ENCODE measurements at regions not wholly inside any gene's neighbourhood (a gene's known extent, or its start where the extent isn't known, plus 50 kb on each side); places are given as distances from the start of the nearest gene placed in this dataset.
"Not testable (repeated sequence)": the region's sequence is repeated elsewhere in the genome, so short reads cannot be mapped to it uniquely, and the experiment has no call there.

DNA sequence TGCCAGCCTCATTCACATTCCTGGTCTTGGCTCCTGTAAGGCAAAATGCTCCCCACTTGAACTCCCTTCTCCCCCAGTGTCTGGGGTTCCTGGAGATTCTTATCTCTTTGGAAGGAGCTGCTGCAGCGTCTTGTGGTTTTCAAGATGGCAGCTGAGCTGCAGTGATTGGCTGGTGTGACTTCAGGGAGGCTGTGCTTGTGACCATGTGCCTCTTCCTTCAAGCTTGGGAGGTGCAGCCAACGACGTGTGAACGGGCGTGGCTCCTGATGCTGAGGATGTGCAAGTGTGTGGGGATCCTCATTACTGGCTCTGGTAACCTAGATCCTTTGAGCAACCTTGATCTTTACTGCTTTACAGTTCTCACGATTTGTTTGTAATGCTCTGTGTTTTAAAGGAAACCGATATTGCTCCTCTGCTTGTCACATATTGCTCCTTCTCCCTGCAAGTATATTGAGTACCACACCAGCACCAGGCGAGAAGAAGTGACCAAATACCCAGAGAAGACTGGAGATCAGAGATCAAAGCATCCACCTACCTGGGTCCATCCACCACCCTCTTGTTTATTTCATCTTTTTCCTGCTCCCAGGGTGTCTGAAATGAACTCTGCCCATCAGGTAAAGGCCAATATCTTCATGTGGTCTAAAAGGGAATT is 208.5 kb downstream of the FGF9 start:
- DNase-seq (ENCODE audit: low read depth), result no peak

DNA sequence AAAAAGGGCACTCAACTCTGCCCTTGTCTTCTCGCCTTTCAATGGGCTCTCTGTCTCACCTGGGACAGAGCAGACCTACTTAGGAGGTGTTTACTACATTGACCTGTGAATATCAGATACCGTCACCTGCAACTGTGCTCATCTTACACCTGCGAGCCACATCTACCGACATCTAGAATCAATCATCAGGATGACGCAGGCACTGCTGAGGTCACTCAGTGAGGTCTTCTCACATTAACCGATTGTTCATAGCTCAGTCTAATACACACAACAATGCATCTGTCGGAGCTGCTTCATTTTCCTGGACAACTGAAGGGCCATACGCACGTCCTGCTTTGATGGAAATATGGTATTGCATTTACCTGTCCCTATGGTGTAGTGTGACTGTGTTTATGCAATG is 211.9 kb downstream of the FGF9 start:
- no peak for DNase-seq (ENCODE audit: low read depth)

DNA sequence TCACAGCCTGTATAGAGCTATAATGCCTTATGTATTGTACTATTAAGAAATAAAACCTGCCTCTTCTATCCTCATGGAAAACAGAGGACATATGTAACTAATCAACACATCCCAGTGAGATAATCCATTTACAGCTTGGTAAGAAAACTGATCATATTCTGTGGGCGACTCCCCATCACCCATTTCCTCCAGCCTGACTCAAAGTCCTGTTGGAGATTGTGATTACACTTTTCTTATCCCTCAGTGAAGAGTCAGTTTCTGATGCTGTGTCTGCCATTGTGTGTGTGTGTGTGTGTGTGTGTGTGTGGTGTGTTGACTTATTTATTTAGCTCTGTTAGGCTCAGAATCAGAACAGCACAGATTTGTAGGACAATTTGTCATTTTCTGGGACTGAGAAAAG is 212.8 kb downstream of the FGF9 start:
- DNase-seq (ENCODE audit: low read depth), result no peak

DNA sequence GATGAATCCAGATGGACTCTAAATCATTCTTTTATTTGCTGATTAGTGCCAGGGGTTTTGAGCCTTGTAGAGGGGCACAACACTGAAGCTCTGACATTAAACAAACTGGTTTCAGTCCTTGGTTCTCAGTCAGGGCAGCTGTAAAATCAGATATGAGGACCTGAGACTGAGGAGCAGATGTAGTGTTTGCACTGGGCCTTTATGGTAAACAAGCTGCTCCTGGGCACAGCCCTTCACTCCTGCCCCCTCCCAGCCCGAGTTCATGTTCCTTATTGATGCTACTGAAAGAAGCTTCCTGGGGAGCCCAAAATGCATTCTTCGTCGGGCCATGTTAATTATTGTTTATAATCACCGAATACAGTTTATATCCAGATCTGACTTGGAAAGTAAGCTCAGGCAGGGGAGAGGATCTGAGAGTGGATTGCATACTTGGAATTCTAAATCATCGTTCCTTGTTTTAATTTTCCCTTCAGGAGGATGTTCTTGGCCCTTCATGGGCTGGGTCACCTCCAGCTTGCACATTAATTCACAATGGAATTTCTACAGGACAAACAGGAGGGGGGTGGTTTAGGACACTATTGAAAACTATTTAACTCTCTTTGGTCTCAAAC is 213.5 kb downstream of the FGF9 start:
- DNase-seq (ENCODE audit: low read depth), result no peak

DNA sequence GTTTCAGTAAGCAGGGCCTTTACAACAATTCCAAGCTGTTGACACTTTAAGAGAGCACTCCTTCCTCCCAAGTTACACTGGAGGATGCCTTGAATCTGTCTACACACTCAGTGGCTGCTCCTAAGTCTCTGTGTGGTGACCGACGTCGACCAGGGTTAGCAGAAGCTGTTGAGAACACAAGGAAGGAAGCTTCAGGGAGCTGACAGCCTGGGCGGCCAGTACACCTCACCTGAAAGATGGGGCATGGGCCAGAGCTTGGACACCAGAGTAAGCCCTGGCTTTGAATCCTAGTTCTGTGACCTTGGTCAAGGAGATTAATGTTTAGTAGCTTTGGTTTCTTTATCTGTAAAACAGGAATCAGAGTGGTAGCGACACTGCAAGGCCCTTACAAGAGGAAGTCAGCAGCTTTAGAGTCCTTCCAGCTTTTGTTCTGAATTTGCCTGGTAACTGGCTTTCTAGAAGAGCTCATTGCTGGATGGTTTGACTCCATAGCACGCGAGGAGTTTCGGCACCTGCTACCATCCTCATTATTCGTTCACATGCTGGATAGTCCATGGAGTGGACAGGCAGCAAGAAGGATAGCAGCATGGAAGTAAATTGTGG is 214.2 kb downstream of the FGF9 start:
- no peak for DNase-seq (ENCODE audit: low read depth)

DNA sequence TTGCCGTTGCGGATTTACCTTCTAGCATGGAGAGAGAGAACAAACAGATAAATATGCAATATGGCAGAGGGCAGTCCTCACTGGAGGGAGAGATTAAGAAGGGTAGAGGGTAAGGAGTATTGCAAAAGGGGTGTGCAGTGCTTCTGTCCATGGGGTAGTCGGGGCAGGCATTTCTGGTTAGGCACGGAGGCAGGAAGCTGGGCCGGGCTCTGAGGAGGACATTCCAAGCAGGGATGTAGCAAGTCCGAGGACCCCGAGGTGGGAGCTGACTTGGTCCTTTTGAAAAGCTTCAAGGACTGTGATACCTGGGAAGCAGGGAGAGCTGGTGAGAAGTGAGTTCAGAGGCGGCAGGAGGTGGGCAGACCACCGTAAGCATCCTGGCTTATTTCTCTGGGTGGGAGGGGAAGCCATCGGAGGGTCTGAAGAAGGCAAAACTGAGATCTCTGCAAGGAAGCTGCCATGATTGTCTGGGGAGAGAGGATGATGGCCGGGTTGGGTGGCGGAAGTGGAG is 214.9 kb downstream of the FGF9 start:
- no peak for DNase-seq (ENCODE audit: low read depth)

DNA sequence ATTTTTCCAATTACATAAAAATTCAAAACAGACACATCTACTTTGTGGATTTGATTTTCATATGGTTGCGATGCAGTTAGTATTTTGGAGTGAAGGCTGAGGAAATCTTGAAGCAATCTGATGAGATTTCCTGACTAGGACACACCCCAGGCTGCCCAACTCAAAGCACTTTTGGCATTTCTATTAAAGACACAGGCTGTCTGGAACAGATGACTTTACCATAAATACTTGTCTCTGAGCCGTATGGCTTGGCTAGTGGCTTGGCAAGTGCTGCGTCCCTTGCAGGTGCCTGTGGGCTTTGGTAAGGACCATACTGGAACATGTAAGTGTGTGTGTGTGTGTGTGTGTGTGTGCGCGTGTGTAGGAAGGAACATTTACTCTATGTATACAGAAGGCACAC is 218.8 kb downstream of the FGF9 start:
- no peak for DNase-seq (ENCODE audit: low read depth)

DNA sequence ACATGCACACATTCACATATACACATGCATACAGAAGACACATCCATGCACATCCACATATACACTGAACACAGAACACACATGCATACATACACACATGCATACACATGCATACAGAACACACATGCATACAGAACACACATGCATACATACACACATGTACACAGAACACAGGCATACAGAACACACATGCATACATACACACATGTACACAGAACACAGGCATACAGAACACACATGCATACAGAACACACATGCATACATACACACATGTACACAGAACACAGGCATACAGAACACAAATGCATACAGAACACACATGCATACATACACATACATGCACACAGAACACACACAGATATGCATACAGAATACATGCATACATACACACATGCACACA is 219.3 kb downstream of the FGF9 start:
- DNase-seq (ENCODE audit: low read depth), result not testable (repeated sequence)

DNA sequence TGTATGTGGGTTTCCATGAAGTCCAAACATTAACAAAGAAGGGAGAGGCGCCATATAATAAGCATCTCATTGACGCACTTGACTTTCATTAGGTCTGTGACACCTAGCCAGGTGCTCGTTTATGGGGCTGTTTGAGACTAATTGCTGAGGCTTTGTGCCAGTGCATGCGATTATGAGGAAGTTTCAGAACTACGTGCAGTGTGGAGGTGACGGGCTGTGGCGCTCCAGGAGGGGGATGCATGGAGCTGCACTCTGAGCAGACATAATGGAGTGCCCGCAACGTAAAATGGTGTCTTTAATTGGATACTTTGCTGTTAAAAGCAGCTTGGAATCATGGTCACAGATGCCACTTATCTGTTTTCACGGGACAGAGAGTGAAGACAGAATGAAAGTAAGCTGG is 223.2 kb downstream of the FGF9 start:
- no peak for DNase-seq (ENCODE audit: low read depth)

DNA sequence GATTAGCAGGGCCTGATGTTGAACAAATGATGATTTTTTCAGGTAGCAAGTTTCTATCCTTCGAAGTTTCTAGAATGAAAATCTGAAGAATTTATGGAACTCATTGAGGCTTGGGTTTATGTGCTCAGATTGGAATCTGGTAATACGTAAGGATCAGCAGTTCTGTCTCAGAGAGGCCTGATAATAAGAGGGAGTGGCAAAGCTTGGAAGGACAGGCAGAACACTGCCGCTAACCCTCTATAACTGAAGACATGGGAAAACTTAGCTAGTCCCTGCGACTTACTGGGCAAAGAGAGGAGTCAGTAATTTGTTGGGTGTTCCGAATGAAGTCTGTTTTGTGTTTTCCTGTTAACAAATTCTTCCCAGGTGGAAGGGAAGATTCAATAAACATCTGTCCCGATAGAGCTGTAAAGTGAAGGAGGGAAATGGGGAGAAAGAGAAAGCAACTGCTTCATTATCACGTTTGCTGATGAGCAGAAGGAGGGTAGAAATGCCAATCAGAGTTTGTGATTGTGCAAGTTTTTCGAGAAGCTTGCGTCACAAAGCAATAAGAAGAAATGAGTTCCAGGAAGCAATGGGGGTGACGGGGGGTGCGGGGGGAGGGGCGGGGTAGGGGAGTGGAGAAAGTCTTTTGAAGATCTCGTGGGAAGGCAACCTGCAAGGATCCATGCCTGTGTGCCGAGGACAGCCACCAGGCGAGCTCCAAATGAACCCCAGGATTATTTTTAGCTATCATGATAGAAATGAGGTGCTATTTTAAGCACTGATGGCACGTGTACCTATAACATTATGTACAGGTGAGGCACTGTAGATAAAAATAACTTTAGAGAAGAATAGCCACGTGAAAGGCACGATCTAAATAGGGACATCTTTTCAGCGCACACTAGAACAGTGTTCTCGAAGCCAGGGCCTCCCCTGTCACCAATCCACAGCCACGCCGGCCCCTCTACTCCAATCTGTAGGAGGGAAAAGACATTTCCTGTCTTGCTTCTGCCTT is 224.1 kb downstream of the FGF9 start:
- DNase-seq (ENCODE audit: low read depth), result no peak

DNA sequence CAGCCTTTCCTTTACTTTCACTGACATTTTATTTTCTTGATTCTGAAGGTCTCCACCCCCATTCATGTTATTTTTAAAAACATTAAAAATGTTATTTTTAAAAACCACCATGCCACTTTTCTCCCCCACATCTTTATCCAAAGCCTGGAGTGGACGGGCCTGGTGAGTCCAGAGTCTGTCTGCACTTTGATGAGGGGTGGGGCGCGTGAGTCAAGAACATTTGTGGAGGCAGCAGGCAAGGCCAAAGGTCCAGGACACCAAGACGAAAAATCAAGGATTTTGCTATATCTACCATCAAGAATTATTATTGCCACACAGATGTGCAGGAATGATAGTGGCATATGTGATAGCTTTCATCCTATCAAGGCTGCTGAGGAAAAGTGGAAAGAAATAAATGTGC is 224.9 kb downstream of the FGF9 start:
- DNase-seq (ENCODE audit: low read depth), result no peak

DNA sequence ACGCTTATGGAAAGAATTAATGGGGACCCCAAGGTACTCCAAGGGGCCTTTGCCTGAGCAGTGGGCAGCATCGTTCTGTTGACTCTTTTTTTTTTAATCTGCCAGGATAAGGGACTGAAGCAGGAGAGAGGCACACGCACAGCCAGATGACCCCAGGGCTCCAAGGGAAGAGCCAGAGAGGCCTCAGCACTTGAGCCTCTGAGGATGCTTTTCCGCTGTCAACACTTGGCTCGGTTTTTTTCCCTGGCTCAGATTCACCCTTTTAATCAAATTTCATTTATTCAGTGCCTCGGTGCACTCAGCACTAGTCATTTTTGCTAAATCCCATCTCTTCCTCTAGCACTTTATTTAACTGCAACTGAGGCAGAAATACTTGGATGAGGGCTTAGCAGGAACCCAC is 226.3 kb downstream of the FGF9 start:
- DNase-seq (ENCODE audit: low read depth), result no peak

DNA sequence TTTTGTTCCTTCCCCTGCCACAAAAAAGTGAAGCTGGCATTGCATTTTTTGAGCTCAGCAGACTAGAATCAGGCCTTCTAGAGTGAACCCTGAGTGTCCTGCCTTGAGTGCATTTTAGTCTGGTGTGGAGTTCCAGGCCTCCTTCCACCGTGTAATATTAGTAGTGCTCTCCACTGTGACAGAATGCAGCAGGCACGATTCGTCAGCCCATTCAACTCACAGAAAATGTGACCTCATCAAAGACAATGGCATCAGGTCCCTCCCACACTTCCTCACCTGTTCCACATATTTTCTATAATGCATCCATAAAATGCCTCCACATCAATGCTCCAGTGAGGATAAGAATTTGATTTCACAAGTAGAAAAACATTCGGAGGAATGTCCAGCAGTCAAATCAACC is 227.6 kb downstream of the FGF9 start:
- DNase-seq (ENCODE audit: low read depth), result no peak

DNA sequence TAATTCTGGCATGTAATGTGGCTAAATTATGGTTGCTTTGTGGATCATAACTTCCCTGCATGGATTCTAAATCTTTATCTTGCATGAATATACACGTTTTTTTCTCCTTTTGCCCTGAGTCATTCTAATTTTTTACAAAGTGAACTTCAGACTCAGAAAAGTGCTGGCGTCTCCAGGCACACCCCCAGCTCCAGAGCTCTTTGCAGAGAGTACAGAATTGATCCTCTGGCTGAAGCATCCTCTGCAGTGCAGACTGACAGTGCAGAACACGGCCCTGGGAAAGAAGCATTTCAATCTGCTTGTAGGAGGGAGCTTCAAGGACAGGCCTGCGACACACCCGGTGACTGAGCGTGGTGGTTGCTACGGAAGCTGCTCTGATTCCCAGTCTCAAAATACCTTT is 228.1 kb downstream of the FGF9 start:
- no peak for DNase-seq (ENCODE audit: low read depth)

DNA sequence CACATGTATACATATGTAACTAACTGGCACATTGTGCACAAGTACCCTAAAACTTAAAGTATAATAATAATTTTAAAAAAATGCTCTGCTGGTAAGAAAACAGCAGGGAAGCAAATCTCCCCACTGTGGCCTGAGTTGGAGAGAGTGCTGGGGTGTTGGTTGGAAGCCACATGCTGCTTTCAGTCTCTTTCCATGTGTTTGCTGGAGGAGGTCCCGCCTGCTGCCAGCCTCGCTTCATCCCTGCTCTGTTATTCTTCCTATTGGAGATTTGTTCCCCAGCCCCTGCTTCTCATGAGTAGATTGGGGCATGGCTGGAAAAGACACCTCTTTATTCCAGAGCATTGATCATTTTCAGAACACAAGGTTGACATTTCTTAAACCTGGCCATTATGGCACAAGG is 230.5 kb downstream of the FGF9 start:
- no peak for DNase-seq (ENCODE audit: low read depth)

DNA sequence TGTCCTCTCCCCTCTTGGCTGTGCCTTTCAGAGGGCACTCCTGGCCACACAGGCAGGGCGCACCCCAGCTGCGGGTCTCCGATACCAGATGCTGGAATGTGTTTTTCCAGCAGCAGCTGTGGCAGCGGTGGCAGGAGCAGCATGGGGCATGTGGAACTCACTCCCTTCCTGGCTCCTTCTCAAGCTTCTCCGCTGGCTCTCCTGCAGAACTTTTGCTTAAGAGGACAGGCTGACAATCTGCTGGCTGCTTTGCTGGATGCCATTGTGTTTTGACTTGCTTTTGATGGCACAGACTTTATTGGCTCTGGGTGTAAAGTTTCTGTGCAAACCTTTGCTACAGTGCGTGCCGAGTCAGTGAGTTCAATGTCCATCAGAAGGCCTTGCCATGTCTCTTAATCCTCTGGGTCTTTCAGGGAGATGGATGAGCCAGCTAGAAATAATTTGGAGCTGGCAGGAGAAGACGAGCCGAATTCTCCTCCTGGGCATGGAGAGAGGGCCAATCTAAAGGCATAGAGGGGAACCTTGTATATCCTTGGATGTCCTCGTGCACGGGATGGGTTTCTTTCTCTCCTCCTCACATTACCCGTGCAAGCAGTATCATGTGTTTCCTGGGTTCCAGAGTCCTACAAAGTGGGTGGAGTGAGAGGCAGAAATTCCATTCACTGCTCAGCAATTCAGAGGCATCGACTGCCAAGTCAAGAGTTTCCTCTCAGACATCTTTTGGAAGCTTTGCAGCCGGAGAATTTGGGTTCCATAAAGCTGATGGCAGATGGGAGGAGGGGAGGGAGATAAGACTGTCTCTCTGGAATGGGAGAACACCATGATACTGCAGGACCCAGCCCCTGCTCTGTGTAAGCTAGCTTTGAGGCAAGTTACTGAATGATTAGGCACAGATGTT is 231.2 kb downstream of the FGF9 start:
- DNase-seq (ENCODE audit: low read depth), result peak; percentile 17

DNA sequence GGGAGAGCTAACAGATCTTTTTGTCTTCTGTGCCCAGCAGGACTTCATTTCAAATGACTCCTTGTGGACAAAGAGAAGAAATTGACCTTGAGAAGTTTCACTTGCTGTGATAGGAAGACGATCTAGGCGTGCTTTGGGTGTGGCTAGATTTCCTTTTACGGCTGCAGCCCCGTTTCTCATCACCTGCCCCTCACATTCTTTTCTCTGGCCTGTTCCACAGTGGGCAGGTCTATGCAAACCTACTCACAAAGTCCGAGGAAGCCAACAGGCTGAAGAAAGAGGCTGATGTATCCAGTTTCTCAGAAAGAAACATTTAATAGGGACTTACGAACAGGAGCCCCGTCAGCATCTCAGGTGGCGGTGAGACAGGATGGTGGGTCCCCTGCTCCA is 231.8 kb downstream of the FGF9 start:
- DNase-seq (ENCODE audit: low read depth), result no peak

DNA sequence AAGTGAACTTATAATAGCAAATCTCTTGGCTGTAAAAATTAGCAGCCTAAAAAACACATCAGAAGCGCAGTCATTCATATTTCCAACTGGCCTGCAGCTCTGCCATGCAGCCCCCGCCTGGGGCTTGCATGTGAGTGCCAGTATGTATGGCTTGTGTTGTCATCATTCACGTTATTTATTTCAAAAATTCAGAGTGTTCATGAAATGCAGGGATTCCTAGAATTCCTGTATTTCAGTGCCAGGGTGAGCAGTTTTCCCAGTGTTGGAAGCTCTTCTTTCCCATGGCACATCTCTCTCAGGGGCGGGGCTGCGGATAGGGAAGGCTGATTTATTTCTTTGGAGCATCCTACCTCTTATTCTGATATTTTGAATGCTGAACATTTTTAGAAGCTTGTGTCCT is 234.6 kb downstream of the FGF9 start:
- DNase-seq (ENCODE audit: low read depth), result no peak

DNA sequence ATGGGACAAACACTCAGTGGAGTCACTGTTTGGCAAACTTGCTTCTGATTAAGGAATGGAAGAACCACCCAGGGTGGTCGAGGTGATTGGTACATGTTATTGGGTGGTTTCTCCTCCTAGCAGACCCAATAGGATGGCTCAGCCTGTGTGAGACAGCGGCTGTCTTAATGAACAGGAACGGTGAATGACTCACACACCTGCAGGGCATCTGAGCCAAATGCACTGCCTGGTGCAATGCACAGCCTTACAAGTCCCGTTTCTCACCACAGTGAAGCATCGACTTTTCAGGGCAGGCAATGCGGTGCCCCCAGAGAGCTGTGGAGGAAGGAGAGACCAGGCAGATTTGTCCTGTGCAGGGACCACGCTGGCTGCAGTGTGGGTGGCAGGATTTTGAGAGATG is 238.5 kb downstream of the FGF9 start:
- DNase-seq (ENCODE audit: low read depth), result no peak

DNA sequence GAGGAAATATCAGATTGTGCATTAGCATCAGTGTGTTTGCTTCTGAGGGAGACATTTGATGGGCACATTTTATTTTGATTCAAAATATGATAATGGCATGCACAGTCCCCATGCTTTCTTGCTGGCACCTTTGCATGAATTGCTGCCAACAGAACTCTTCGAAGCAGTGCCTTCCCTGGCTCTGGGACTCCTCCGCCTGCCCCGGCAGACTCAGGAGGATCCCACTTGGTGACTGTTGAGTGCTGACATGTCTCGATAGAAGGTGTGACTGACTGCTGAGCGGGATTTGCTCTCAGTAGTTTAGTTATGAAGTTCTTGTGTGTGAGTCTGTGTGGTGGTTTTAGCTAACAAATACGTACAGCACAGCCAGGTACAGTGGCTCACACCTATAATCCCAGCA is 239.7 kb downstream of the FGF9 start:
- DNase-seq (ENCODE audit: low read depth), result no peak

DNA sequence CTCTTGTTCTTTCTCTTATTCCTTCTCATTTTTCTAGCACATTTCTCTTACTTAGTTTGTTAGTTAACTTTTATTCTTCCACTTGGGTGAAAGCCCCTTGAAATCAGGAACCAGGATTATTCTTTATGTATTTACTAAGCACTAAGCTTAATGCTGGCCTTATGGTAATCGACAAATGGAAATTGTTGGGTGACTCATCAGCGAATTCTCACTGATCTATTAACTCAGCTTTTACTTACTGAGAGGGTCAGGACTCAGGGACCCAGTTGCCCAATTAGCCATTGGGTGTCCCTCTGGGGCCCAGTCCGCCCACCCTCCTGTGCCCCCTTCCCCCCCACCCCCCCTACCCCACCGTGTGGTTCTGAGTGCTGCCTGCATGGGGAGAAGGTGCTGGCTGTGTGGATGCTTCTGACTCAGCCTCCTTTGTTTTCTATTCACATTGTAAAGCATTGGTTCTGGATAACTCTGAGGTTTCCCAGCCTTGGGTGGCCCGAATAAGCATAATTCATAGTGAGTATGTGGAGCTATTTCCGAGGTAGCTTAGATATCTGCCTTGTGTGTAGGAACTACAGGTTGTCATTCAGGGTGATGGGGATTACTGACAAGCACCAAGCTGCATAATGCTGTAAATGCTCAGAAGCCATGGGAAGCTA is 240.9 kb downstream of the FGF9 start:
- DNase-seq (ENCODE audit: low read depth), result no peak

All from GM04504 (cell line).